GM12874 (cell line): ENCODE measurements at regions not wholly inside any gene's neighbourhood (a gene's known extent, or its start where the extent isn't known, plus 50 kb on each side); places are given as distances from the start of the nearest gene placed in this dataset.

Experiments used
- CTCF ChIP-seq: IDR thresholded peaks from 2 replicates; pipeline ENCODE4 v1.5.1; 2011; ENCODE audit warnings: low read depth, mild to moderate bottlenecking, control low read depth, low read length, moderate library complexity; ENCODE audit not compliant: insufficient read depth

GRCh38 chr15:92733934-92734521 lies 78.5 kb upstream of the FAM174B start:
- no peak for TF ChIP-seq CTCF

- TF ChIP-seq CTCF = no peak
Measured at GRCh38 chr15:92745845-92746271, 90.3 kb upstream of the FAM174B start.

- TF ChIP-seq CTCF = no peak
Measured at GRCh38 chr15:92747047-92747446, 91.5 kb upstream of the FAM174B start.

GRCh38 chr15:92749216-92749615 lies 93.6 kb upstream of the FAM174B start:
- TF ChIP-seq CTCF = no peak

- TF ChIP-seq CTCF = no peak
Measured at GRCh38 chr15:92749946-92750345, 94.4 kb upstream of the FAM174B start.

GRCh38 chr15:92751528-92751927 lies 96.0 kb upstream of the FAM174B start:
- no peak for TF ChIP-seq CTCF

GRCh38 chr15:92753591-92753990 lies 98.0 kb upstream of the FAM174B start:
- no peak for TF ChIP-seq CTCF
